ENCODE measurements at regions not wholly inside any gene's neighbourhood (a gene's known extent, or its start where the extent isn't known, plus 50 kb on each side); places are given as distances from the start of the nearest gene placed in this dataset.

DNA sequence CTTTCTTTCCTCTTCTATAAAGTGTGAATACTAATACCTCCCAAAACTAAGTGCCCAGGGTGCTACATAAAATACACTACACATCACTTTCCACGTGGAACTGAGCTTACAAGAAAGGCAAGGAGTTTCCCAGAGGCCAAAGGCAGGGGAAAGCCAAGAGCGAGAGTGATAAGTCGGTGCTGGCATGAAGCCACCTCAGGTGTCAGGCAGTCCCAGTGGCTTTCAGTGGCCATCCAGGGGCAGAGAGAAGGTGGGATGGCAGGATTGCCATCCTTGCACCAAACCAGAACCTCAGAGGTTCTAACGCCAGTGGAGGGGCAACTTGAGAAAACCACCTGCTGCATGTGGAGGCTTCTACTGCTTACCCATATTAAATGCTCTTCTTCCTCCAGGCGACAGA is 79.7 kb upstream of the DIO3 start:
- DNase-seq (ENCODE audit: low read depth), result no peak

GRCh38 chr14:101482066-101482465 is 79.2 kb upstream of the DIO3 start:
- TF ChIP-seq, protein P1, sequence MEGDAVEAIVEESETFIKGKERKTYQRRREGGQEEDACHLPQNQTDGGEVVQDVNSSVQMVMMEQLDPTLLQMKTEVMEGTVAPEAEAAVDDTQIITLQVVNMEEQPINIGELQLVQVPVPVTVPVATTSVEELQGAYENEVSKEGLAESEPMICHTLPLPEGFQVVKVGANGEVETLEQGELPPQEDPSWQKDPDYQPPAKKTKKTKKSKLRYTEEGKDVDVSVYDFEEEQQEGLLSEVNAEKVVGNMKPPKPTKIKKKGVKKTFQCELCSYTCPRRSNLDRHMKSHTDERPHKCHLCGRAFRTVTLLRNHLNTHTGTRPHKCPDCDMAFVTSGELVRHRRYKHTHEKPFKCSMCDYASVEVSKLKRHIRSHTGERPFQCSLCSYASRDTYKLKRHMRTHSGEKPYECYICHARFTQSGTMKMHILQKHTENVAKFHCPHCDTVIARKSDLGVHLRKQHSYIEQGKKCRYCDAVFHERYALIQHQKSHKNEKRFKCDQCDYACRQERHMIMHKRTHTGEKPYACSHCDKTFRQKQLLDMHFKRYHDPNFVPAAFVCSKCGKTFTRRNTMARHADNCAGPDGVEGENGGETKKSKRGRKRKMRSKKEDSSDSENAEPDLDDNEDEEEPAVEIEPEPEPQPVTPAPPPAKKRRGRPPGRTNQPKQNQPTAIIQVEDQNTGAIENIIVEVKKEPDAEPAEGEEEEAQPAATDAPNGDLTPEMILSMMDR (conservative IDR thresholded peaks at IDR 0.05; ENCODE audit: low read depth, low read length), result no peak
- DNase-seq (ENCODE audit: low read depth), result no peak
- H3K4me3 ChIP-seq (ENCODE audit: low read depth, low read length), result no peak overlapping the region

More for the DNA sequence above, 79.7 kb upstream of the DIO3 start:
- H3K4me3 ChIP-seq (ENCODE audit: low read depth, low read length), result no peak overlapping the region
- TF ChIP-seq, protein P1 (conservative IDR thresholded peaks at IDR 0.05; ENCODE audit: low read depth, low read length), result no peak

DNA sequence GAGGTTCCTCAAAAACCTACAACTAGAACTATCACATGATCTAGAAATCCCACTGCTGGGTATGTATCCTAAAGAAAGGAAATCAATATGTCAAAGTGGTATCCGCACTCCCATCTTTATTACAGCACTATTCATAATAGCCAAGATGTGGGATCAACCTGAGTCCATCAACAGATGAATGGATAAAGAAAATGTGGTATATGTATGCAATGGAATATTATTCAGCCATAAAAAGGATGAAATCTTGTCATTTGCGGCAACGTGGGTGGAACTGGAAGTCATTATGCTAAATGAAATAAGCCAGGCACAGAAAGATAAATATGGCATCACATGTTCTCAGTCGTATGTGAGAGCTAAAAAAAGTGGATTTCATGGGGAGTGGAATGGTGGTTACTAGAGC is 77.5 kb upstream of the DIO3 start:
- no peak for DNase-seq (ENCODE audit: low read depth)
- TF ChIP-seq, protein P1 (conservative IDR thresholded peaks at IDR 0.05; ENCODE audit: low read depth, low read length), result no peak
- H3K4me3 ChIP-seq (ENCODE audit: low read depth, low read length), result no peak overlapping the region

GRCh38 chr14:101489092-101489760 is 72.1 kb upstream of the DIO3 start:
- no peak overlapping the region for H3K4me3 ChIP-seq (ENCODE audit: low read depth, low read length)
- TF ChIP-seq, protein P1 (conservative IDR thresholded peaks at IDR 0.05; ENCODE audit: low read depth, low read length), result no peak
- DNase-seq (ENCODE audit: low read depth), result no peak

GRCh38 chr14:101490771-101491170 is 70.5 kb upstream of the DIO3 start:
- DNase-seq (ENCODE audit: low read depth), result no peak
- TF ChIP-seq, protein P1 (conservative IDR thresholded peaks at IDR 0.05; ENCODE audit: low read depth, low read length), result no peak
- no peak overlapping the region for H3K4me3 ChIP-seq (ENCODE audit: low read depth, low read length)

DNA sequence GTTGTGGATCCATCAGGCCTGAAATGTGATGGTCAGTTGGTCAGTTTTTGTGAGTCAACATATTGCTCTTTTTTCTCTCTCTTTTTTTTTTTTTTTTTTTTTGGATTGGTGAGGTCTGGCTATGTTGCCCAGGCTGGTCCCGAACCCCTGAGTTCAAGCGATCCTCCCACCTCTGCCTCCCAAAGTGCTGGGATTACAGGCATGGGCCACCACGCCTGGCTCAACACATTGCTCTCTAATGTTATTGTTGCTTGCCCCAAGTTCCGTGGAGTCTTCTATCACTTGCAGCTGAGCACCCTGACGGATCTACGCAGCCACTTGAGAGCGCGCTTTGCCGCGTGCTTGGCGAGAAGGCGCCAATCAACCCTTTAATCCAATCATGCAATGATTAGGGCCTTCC is 69.5 kb upstream of the DIO3 start:
- TF ChIP-seq, protein P1 (conservative IDR thresholded peaks at IDR 0.05; ENCODE audit: low read depth, low read length), result no peak
- DNase-seq (ENCODE audit: low read depth), result no peak
- H3K4me3 ChIP-seq (ENCODE audit: low read depth, low read length), result no peak overlapping the region

GRCh38 chr14:101492716-101493115 is 68.6 kb upstream of the DIO3 start:
- no peak overlapping the region for H3K4me3 ChIP-seq (ENCODE audit: low read depth, low read length)
- TF ChIP-seq, protein P1 (conservative IDR thresholded peaks at IDR 0.05; ENCODE audit: low read depth, low read length), result no peak
- no peak for DNase-seq (ENCODE audit: low read depth)

Data from choroid plexus epithelial cell (primary cell).